HG02623 (cell line): ENCODE measurements at regions not wholly inside any gene's neighbourhood (a gene's known extent, or its start where the extent isn't known, plus 50 kb on each side); places are given as distances from the start of the nearest gene placed in this dataset.
"Not testable (repeated sequence)": the region's sequence is repeated elsewhere in the genome, so short reads cannot be mapped to it uniquely, and the experiment has no call there.

Experiments used
- ATAC-seq: cut with Tn5 transposase; IDR thresholded peaks from one replicate; pipeline ENCODE4 v1.9.1; 2021; ENCODE audit warnings: moderate library complexity; ENCODE audit not compliant: unreplicated experiment

DNA sequence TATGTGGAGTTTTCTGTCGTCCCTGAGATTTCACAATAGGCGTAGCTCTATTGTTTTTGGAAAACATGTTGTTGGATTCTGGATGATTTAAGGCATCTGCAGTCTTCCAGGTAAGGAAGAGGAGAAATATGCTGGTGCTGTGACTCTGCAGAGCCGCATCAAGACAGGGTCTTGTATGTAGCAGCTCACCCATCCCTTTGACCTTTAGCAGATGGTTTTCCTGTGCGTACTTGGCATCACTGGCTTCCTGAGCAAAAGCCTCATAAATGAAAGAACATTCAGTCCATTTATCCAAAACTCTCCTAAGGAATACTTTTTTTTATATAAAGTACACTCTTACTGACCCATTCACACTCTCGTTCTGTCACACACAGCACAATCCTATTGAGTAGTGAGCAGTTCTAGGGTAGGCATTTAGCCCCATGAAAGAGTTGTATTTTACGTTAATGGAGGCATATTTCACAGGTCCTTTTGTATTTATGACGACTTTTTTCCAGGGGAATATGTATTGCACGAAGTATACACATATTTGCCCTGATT lies 443.9 kb downstream of the STK39 start:
- no peak for ATAC-seq

DNA sequence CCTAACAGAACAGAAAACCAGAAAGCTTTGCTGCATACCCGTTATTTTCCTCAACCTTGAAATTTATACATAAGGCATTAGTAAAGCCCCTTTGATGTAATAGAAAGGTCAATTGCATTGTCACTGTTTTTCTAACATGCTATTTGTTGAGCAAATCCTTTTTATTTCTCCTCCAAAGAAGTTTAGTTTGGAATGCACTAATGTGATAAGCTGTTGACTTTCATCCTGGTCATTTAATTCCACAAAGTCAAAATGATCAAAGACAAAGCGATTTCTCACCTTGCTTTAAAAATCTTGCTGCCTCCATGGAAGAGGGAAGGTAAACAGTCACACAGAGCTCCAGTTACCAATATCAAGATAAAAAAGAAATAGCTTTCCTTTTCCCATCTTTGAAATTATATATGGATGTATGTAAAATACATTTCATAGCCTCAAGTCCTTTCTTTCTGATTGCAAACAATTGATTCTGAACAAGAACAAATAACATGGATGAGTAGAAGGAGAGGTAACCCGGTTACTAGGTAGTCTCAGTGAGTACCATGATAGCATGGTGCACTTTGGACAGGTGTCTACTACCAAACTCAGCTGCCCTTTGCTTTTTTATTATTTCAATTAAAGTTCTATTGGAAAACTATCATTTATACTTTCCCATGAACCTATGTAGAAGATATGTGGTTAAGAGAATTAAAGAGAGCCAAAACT lies 452.7 kb downstream of the STK39 start:
- no peak for ATAC-seq

DNA sequence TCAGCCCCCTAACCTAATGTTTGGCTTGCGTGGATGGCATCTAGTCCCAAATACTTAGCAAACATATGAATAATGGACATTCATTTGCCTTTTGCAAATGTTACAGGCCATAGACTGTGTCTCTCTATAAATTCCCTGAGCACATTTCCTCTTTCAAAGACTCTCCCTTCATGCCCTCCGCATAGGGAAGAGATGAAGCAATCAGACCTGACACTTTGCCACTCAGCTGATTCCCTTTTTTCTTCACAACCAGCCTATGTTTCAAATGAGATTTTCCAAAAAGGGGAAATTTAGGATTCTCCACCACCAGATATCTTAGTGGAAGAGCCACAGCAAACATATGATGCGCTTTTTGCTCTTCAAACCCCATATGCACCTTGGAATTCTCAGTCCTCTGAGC lies 453.7 kb downstream of the STK39 start:
- ATAC-seq: no peak

DNA sequence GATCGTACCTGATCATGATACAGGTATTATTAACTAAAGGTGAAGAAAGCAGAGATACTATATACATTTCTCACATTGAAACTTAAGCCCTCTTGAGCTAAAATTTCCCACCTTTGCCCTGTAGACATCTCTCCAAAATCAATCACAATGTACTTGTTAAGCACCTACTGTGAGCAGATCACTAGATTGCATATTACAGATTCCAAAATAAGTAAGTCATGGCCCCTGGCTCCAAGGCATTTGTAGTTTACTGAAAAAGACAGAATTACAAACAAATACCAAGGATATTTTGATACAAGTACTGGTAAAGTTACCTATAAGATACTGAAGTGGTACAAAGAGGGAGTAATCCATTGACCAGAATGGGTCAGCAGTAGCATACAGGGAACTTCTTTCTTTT lies 455.3 kb downstream of the STK39 start:
- no peak for ATAC-seq

DNA sequence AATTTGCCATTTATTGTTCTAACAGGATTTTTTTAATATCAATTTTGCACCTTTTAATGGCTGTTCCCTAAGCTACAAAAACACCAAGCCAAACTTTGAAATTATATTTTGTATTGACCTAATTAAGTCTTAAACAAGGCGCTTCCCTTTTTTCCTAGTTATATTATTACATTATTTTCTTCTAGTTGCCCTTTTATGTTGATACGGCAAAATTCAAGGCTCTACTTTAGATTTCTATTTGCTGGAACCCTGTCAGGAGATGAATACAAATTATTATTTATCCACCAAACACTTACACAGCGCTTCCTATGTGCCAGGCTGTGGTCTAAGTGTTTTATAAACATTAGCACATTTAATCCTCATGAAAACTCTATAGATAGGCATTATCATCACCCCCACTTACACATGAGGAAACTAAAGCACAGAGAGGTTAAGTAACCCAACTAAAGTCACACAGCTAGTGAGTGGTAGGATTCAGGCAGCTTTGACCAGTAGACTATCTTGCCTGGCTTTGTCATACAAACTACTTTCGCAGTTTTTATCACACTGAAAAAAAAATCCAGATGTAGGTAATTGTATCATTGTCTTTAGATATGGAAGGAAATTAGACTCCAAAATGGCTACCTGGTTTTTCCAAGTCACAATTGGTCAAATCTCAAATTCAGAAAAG lies 456.5 kb downstream of the STK39 start:
- no peak for ATAC-seq

DNA sequence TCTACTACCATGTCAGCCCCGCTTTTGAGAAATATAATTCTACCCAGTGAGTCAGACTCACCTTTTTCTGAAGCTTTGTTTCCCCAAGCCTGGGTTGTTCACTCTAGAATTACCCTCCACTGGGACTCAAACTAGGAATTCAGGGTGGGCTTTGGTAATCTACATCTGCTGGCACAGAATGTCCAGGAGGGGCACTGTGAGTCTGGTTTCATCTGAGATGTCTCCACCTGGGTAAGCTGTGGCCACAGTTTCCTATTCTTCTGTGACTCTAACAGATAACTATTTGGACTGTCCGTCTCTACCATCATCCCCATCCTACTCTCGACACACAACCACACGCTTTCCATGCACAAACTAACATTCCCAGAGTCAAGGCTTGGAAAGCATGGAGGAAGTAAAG lies 457.2 kb downstream of the STK39 start:
- ATAC-seq: no peak

- no peak for ATAC-seq
Measured at GRCh38 chr2:167787562-167787961, 459.8 kb downstream of the STK39 start.

DNA sequence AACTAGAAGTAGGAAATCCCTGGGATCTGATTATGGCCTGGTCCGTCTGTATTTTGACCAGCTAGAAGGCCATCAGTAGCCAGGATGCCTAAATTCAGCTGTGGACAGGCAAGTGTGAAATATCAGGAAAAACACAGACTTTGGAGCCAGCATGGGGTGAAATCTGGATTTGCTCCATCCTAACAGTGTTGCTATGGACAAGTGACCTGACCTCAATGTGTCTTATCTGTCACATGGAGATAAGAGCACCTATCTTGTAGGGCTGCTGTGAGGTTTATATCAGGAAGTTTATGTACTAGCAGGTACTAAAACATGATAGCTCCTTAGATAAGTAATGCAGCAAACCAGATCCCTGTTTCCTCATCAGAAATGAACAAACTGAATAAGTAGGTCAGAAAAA lies 460.4 kb downstream of the STK39 start:
- ATAC-seq: no peak

DNA sequence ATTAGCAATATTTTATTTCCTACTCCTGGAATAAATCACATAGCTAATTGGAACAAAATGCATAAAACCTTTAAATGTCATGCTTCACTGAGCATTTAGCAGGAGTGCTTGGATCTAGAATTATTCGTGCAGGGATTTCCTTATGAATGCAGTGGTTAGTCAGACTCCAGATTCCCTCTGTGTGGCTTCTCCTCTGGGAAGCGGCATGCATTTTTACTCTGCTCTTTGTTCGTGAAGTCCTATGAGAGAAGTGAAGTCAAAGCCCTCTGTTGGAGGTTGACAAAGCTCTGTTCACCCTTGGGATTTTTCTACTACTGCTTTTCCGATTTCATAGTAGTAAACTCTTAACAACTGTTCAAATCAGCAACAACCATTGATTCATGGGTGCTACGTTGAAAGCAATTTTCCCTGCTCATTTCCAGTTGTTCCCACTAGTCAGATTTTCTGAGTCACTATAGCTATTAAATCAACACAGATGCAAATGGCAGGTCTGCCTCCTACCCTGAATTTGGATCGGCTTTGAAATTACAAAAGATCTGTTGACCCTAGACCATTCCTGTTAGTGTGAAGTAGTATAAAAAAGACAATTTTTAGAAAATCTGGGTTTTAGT lies 461.7 kb downstream of the STK39 start:
- ATAC-seq: no peak

DNA sequence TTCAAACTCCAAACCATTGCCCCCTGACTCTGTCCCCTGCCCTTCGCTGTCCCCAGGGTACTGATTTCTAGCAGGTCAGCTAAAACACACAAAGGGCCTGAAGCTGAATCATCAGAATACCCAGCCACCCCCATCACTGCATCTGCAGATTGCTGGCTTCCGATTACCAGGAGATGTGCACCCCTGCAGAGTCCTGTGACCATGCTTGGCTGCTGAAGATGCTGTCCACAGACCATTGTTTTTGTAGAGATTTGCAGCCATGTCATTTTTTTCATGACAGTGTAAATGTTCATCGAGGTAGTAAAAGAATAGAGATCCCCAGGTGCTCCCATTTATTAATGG lies 463.3 kb downstream of the STK39 start:
- ATAC-seq: no peak

DNA sequence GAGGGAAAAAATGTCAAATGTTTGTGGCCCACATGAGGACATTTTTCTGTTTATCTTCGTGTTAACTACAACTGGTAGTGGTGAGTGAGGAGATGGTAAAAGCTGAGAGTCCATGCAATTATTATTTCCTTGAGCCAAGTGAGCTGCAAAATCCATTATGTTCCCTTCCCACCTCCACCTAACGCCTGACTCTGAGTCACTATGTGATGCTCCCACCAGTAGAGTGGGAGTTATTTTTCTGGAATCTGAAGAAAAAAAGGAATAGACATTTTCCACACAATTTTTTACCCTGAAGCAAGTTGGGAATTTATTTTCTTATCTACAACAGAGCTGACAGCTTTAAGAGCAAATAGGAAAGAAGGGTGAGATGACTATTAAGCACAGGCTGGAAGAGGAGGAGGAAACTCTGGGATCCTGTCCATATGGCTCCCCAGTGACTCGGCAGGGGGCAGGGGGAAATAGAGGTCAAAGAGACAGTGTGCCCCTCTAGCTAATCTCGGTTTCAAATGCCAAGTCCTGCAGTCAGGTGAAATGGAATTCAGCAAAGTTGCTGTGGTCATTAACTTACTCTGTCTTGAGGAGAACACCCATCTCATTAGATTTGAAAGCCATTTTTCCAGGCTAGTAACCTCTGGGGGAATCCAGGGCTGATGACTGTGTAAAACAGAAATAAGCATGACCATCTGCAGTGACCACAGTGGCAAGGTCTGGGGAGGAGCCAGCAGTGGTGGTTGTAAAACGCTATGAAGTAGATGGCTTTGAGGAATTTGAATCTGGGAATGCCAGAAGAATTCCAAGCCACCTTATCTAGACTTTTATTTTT lies 463.9 kb downstream of the STK39 start:
- ATAC-seq: no peak

DNA sequence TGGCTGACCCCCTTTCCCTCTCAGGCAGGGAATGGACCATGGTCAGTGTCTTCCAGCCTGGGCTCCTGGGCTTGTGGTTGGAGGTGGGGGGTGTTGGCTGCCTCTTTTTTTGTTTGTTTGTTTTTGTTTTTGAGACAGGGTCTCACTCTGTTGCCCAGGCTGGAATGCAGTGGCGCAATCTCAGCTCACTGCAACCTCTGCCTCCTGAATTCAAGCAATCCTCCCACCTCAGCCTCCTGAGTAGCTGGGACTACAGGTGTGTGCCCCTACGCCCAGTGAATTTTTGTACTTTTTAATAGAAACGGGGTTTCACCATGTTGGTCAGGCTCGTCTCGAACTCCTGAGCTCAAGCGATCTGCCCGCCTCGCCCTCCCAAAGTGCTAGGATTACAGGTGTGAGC lies 465.8 kb downstream of the STK39 start:
- not testable (repeated sequence) for ATAC-seq

DNA sequence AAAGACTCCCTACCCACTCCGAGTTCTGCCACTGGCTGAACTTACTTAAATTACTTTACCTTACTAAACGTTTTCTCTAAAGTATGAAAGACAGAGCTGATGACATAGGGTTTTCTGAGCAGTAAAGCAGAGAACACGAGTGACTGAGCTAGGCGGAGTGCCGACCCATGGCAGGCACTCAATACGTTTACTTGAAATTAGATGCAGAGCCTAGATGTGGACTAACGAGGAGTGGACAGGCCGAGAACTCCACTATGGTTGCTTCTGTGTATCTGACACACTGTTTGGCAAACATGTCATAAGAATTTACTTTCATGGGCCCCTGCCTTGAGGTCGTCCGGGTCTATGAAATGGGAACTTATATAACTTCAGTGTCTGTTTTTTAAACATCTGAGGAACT lies 471.0 kb downstream of the STK39 start:
- ATAC-seq: no peak

- no peak for ATAC-seq
Measured at GRCh38 chr2:167771628-167772027, 475.8 kb downstream of the STK39 start.

- ATAC-seq: no peak
Measured at GRCh38 chr2:167769020-167769419, 478.4 kb downstream of the STK39 start.

- no peak for ATAC-seq
Measured at GRCh38 chr2:167767830-167768229, 479.6 kb downstream of the STK39 start.

GRCh38 chr2:167764772-167765341 lies 482.5 kb downstream of the STK39 start:
- ATAC-seq: no peak

- no peak for ATAC-seq
Measured at GRCh38 chr2:167761465-167762136, 485.8 kb downstream of the STK39 start.

DNA sequence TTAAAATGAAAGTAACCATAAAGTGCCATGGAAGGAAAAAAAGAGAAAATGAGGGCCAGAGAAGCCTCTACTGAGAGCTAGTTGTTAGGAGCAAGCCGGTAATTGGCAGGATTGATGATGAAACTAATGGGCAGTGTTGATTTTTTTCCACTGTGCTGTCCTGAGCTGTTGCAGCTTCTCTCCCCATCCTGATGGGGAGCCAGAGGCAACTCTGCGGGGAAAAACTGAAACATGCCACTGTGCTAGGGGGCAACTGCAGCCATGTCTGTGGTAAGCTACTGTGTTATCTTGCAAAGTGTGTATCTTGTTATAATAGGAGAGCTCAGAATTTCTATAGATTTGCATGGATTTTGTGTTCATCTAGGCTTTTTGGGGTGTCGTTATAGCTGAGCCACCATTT lies 487.9 kb downstream of the STK39 start:
- ATAC-seq: no peak

DNA sequence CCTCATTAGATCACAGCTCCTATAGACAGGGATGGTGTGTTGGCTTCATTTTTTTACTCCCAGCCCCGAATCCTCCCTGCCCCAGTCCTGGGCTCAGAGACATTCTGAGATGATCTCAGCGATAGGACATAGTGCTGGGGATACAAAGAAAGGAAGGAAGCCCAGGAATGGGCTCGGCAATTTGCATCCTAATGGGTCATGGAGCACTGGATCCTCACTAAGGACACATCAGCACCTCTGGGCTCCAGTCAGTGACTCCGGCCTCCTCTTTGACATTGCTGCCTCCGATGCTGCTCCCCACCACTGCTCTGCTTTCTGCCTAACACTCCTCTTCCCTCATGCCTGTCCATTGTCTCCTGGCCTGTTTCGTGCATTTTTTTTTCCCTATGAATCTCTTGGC lies 489.1 kb downstream of the STK39 start:
- ATAC-seq: no peak

- ATAC-seq: no peak
Measured at GRCh38 chr2:167756446-167756845, 490.9 kb downstream of the STK39 start.
